ENCODE measurements at regions not wholly inside any gene's neighbourhood (a gene's known extent, or its start where the extent isn't known, plus 50 kb on each side); places are given as distances from the start of the nearest gene placed in this dataset.

GRCh38 chr1:98384461-98385141 is 276.9 kb upstream of the SNX7 start:
- TF ChIP-seq POLR2A (IDR thresholded peaks at IDR 0.05) (no peak), CTCF (IDR thresholded peaks at IDR 0.05) (no peak)
- Histone ChIP-seq H3K27me3 (no peaks in the 10 kb centered on the region), H3K36me3 (replicated peaks in 1 of 2) (no peaks in the 10 kb centered on the region), H3K4me1 (replicated peaks in 1 of 2) (no peaks in the 10 kb centered on the region), H3K27ac (no peak overlapping the region), H3K4me3 (no peak overlapping the region), H3K9me3 (replicated peaks in 1 of 3) (no peaks in the 10 kb centered on the region)
- intact Hi-C loops (cut with DNase I) = no loop called here
- no peak for DNase-seq
- WGBS, 4 donors = 54 to 67% (median 62%) methylated on average over 6 of the region's 6 CpGs

- 64 to 73% (median 68%) methylated on average over 5 of the region's 5 CpGs for WGBS, 4 donors
- H3K27me3 ChIP-seq = no peaks in the 10 kb centered on the region
- H3K36me3 ChIP-seq (replicated peaks in 1 of 2) = no peaks in the 10 kb centered on the region
- DNase-seq = no peak
- H3K4me1 ChIP-seq (replicated peaks in 1 of 2) = no peaks in the 10 kb centered on the region
- no peak for TF ChIP-seq CTCF (IDR thresholded peaks at IDR 0.05)
- no peak for TF ChIP-seq POLR2A (IDR thresholded peaks at IDR 0.05)
- no peak overlapping the region for H3K4me3 ChIP-seq
- intact Hi-C loops (cut with DNase I) = no loop called here
- H3K9me3 ChIP-seq (replicated peaks in 1 of 3) = no peaks in the 10 kb centered on the region
- H3K27ac ChIP-seq = no peak overlapping the region
Measured at GRCh38 chr1:98382986-98383740, 278.4 kb upstream of the SNX7 start.

GRCh38 chr1:98382586-98382985 is 278.9 kb upstream of the SNX7 start:
- Histone ChIP-seq H3K36me3 (replicated peaks in 1 of 2) (no peaks in the 10 kb centered on the region), H3K27me3 (no peaks in the 10 kb centered on the region), H3K4me3 (no peak overlapping the region), H3K27ac (no peak overlapping the region), H3K4me1 (replicated peaks in 1 of 2) (no peaks in the 10 kb centered on the region), H3K9me3 (replicated peaks in 1 of 3) (no peaks in the 10 kb centered on the region)
- TF ChIP-seq CTCF (IDR thresholded peaks at IDR 0.05) (no peak), POLR2A (IDR thresholded peaks at IDR 0.05) (no peak)
- WGBS, 4 donors = 79 to 89% (median 83%) methylated on average over 2 of the region's 2 CpGs
- DNase-seq = no peak
- intact Hi-C loops (cut with DNase I) = no loop called here

GRCh38 chr1:98374098-98374497 is 287.4 kb upstream of the SNX7 start:
- intact Hi-C loops (cut with DNase I) = no loop called here
- H3K27ac ChIP-seq = no peak overlapping the region
- no peak for DNase-seq
- H3K4me3 ChIP-seq = no peak overlapping the region
- WGBS, 4 donors = 87 to 90% (median 88%) methylated on average over 2 of the region's 2 CpGs
- H3K27me3 ChIP-seq = no peaks in the 10 kb centered on the region
- no peaks in the 10 kb centered on the region for H3K4me1 ChIP-seq (replicated peaks in 1 of 2)
- H3K9me3 ChIP-seq (replicated peaks in 1 of 3) = no peaks in the 10 kb centered on the region
- no peaks in the 10 kb centered on the region for H3K36me3 ChIP-seq (replicated peaks in 1 of 2)
- TF ChIP-seq CTCF (IDR thresholded peaks at IDR 0.05) (no peak), POLR2A (IDR thresholded peaks at IDR 0.05) (no peak)

Measured in adrenal gland (tissue), 9 donors.